Tibial nerve (tissue), 4 donors: ENCODE measurements at regions not wholly inside any gene's neighbourhood (a gene's known extent, or its start where the extent isn't known, plus 50 kb on each side); places are given as distances from the start of the nearest gene placed in this dataset.

ENCODE experiments used
- EP300 ChIP-seq, 2 donors: sonication (generic); formaldehyde crosslinking; IDR thresholded peaks; one replicate each; pipeline ENCODE4 v1.6.1; 2017; ENCODE audit warnings: antibody characterized with exemption in 2 of 2, mild to moderate bottlenecking in 1 of 2
- POLR2A ChIP-seq, 2 donors: fragments of 450-650 bp; IDR thresholded peaks; one replicate each; pipeline ENCODE4 v1.6.1; 2017; ENCODE audit warnings: antibody characterized with exemption in 2 of 2, mild to moderate bottlenecking in 2 of 2, moderate library complexity in 2 of 2
- TF ChIP-seq, protein P1 (sequence below), 5 experiments: fragments of 200-600 bp in 3 of 5; fragments of 450-650 bp in 2 of 5; sonication (generic) in 3 of 5; IDR thresholded peaks; one replicate each; pipeline ENCODE4 v1.5.1; 2016 to 2019; ENCODE audit warnings: antibody characterized with exemption in 5 of 5, mild to moderate bottlenecking in 3 of 5, moderate library complexity in 2 of 5

DNA sequence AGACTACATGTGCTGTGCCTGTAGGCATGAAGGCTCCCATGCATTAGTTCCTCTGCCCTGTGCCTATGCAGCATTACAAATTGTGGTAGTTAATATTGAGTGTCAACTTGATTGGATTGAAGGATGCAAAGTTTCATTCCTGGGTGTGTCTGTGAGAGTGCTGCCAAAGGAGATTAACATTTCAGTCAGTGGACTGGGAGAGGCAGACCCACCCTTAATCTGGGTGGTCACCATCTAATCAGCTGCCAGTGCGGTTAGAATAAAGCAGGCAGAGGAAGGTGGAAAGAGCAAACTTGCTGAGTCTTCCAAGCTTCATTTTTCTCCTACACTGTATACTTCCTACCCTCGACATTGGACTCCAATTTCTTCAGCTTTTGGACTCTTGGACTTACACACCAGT, 460.2 kb upstream of the SMIM31 start:
- TF ChIP-seq, protein P1, sequence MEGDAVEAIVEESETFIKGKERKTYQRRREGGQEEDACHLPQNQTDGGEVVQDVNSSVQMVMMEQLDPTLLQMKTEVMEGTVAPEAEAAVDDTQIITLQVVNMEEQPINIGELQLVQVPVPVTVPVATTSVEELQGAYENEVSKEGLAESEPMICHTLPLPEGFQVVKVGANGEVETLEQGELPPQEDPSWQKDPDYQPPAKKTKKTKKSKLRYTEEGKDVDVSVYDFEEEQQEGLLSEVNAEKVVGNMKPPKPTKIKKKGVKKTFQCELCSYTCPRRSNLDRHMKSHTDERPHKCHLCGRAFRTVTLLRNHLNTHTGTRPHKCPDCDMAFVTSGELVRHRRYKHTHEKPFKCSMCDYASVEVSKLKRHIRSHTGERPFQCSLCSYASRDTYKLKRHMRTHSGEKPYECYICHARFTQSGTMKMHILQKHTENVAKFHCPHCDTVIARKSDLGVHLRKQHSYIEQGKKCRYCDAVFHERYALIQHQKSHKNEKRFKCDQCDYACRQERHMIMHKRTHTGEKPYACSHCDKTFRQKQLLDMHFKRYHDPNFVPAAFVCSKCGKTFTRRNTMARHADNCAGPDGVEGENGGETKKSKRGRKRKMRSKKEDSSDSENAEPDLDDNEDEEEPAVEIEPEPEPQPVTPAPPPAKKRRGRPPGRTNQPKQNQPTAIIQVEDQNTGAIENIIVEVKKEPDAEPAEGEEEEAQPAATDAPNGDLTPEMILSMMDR (IDR thresholded peaks at IDR 0.05): no peak
- TF ChIP-seq POLR2A (IDR thresholded peaks at IDR 0.05) (no peak), EP300 (IDR thresholded peaks at IDR 0.05) (no peak)
